ENCODE measurements at regions not wholly inside any gene's neighbourhood (a gene's known extent, or its start where the extent isn't known, plus 50 kb on each side); places are given as distances from the start of the nearest gene placed in this dataset.

DNA sequence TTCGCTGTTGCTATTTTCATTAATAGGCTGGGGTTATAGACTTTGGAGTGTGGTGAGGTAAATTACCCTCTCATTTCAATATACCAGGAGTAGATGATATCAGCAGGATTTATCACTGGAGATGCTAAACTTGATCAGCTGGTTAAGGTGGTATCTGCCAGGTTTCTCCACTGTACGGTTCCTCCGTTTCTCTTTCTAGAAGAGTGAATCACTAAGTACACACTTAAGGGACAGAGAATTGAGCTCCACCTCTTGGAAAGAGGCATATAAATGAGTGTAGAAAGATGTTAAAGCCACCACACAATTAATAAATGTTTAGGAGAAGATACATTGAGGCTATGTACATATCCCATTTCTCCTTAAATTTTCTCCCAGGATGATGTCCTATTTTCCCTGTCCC is 277.4 kb upstream of the GRIP1 start:
- no peaks in the 10 kb centered on the region for H3K36me3 ChIP-seq (ENCODE audit: low read depth, missing control alignments)
- TF ChIP-seq POLR2A (IDR thresholded peaks at IDR 0.05): no peak
- no peak overlapping the region for H3K27ac ChIP-seq
- 96 to 98% methylated on average over 3 of the region's 3 CpGs for WGBS, 2 donors
- no peak overlapping the region for H3K4me3 ChIP-seq
- no peaks in the 10 kb centered on the region for H3K4me1 ChIP-seq
- no peaks in the 10 kb centered on the region for H3K27me3 ChIP-seq
- no peaks in the 10 kb centered on the region for H3K9me3 ChIP-seq
- intact Hi-C loops (cut with DNase I; ENCODE audit: low total_unique reads): no loop called here
- DNase-seq: no peak

DNA sequence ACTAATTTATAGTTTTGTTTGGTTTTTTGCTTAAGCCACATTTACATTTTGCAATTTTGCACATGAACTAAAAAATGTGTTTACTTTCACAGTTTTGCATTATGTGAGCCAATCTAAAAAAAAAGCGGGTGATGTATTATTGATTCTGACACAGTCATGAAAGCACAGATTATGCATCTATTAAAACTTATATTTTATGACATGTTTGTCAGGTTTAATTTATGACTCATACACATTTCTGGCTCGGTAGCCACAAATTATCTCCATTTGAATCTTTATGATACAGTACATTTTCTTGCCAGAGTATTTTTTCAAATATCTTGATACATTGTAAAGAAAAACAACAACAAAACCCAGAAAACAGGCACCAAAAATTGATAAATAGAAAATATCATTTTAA is 280.4 kb upstream of the GRIP1 start:
- Histone ChIP-seq H3K4me1 (no peaks in the 10 kb centered on the region), H3K4me3 (no peak overlapping the region), H3K36me3 (ENCODE audit: low read depth, missing control alignments) (no peaks in the 10 kb centered on the region), H3K27ac (no peak overlapping the region), H3K27me3 (no peaks in the 10 kb centered on the region), H3K9me3 (no peaks in the 10 kb centered on the region)
- intact Hi-C loops (cut with DNase I; ENCODE audit: low total_unique reads): no loop called here
- 84 to 92% methylated on average over 2 of the region's 2 CpGs for WGBS, 2 donors
- no peak for DNase-seq
- TF ChIP-seq, protein P1, sequence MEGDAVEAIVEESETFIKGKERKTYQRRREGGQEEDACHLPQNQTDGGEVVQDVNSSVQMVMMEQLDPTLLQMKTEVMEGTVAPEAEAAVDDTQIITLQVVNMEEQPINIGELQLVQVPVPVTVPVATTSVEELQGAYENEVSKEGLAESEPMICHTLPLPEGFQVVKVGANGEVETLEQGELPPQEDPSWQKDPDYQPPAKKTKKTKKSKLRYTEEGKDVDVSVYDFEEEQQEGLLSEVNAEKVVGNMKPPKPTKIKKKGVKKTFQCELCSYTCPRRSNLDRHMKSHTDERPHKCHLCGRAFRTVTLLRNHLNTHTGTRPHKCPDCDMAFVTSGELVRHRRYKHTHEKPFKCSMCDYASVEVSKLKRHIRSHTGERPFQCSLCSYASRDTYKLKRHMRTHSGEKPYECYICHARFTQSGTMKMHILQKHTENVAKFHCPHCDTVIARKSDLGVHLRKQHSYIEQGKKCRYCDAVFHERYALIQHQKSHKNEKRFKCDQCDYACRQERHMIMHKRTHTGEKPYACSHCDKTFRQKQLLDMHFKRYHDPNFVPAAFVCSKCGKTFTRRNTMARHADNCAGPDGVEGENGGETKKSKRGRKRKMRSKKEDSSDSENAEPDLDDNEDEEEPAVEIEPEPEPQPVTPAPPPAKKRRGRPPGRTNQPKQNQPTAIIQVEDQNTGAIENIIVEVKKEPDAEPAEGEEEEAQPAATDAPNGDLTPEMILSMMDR (IDR thresholded peaks at IDR 0.05): no peak
- TF ChIP-seq POLR2A (IDR thresholded peaks at IDR 0.05): no peak

DNA sequence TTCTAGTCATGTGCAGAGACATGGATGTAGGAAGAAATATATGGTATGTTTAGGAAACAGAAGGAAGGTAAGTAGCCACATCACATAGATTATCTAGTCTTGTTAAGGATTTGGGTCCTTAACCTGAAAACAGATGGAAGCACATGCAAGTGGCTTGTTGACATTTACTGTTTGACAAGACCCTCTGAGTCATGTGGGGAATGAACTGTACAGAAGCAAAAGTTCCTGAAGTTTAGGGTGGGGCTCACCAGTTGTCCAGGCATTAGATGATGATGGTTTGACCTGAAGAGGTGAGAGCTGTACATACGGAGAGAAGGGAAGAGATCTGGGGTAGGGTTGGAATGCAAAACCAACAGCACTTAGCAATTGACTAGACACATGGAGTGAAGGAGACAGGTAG is 281.1 kb upstream of the GRIP1 start:
- no peaks in the 10 kb centered on the region for H3K4me1 ChIP-seq
- DNase-seq: no peak
- no peak overlapping the region for H3K4me3 ChIP-seq
- H3K36me3 ChIP-seq (ENCODE audit: low read depth, missing control alignments): no peaks in the 10 kb centered on the region
- intact Hi-C loops (cut with DNase I; ENCODE audit: low total_unique reads): no loop called here
- no peak overlapping the region for H3K27ac ChIP-seq
- no peaks in the 10 kb centered on the region for H3K27me3 ChIP-seq
- H3K9me3 ChIP-seq: no peaks in the 10 kb centered on the region
- TF ChIP-seq POLR2A (IDR thresholded peaks at IDR 0.05): no peak
- TF ChIP-seq, protein P1 (IDR thresholded peaks at IDR 0.05): no peak
- 89 to 94% methylated on average over 1 of the region's 1 CpG for WGBS, 2 donors

DNA sequence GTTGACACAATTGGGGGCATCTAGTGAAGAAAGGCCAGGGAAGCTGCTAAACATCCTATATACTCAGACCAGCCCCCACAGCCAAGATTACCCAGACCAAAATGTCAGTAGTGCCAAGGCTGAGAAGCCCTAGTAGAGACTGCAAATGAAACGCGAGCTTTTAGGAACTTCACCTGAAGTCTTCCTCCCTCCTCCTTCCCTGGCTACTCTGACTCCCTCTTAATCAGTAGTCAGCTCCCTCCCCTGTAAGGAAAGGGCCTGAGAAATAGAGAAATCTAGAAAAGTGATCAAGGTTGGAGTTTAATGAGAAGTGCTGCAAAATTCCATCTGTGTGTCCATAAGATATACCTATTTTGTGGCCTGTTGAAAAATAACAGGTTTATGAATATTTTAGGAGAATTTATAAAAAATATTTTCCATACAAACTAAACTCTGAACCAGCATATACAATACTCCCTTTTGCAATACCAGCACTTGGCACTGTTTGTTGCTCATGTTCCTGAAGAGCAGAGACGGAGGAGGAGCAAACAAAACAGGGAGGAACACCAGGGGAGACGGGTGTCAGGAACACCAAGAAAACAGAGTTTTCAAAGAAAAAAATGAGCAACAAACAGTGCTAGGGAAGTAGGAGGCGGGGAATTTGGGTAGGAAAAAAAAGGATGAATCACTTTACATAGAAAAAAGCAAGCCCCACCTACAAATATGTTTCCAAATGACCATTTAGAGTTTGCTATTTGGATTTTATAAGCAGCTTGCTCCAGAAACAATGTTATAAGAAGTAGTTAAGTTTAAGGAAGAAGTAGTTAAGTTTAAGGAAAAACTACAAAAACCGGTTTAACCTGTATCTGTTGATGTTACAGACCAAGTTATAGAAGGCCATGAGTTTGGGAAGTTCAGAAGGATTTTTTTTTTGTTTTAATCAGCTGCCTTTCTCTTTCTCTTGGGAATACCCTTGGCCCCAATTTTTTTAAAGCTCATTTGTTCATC is 282.1 kb upstream of the GRIP1 start:
- TF ChIP-seq, protein P1 (IDR thresholded peaks at IDR 0.05): no peak
- TF ChIP-seq POLR2A (IDR thresholded peaks at IDR 0.05): no peak
- 52 to 62% methylated on average over 6 of the region's 6 CpGs for WGBS, 2 donors
- no peak for DNase-seq
- intact Hi-C loops (cut with DNase I; ENCODE audit: low total_unique reads): no loop called here
- Histone ChIP-seq H3K27ac (no peak overlapping the region), H3K27me3 (no peaks in the 10 kb centered on the region), H3K9me3 (no peaks in the 10 kb centered on the region), H3K36me3 (ENCODE audit: low read depth, missing control alignments) (no peaks in the 10 kb centered on the region), H3K4me1 (no peaks in the 10 kb centered on the region), H3K4me3 (no peak overlapping the region)

DNA sequence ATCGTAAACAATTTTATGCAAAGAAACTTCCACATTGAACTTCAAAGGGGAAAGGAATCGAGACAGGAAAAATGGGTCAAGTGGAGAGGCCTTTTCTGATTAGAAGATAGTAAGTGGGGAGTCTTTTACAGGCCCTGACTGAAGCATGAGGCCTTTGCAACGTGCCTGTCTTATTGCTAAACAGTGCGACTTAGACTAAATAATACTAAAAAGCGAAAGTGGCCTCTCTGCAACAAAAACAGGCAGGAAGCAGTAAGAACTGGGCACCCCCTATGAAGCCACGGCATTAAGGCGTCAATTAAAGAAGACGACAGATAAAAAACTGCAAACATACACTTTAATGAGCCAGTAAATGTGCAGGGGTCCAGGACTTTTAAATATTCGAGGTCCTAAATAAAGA is 283.4 kb upstream of the GRIP1 start:
- WGBS, 2 donors: 81 to 84% methylated on average over 9 of the region's 9 CpGs
- Histone ChIP-seq H3K27me3 (no peaks in the 10 kb centered on the region), H3K36me3 (ENCODE audit: low read depth, missing control alignments) (no peaks in the 10 kb centered on the region), H3K9me3 (no peaks in the 10 kb centered on the region), H3K27ac (no peak overlapping the region), H3K4me1 (no peaks in the 10 kb centered on the region), H3K4me3 (no peak overlapping the region)
- TF ChIP-seq, protein P1 (IDR thresholded peaks at IDR 0.05): no peak
- TF ChIP-seq POLR2A (IDR thresholded peaks at IDR 0.05): no peak
- no peak for DNase-seq
- intact Hi-C loops (cut with DNase I; ENCODE audit: low total_unique reads): no loop called here

Data from testis (tissue), 2 donors.